Fibroblast of skin of scalp (primary cell): ENCODE measurements at regions not wholly inside any gene's neighbourhood (a gene's known extent, or its start where the extent isn't known, plus 50 kb on each side); places are given as distances from the start of the nearest gene placed in this dataset.
A peak's percentile ranks its signal among the peaks of the same experiment; 100 is the strongest.
"Not testable (repeated sequence)": the region's sequence is repeated elsewhere in the genome, so short reads cannot be mapped to it uniquely, and the experiment has no call there.

Experiments
- DNase-seq: peaks from one replicate; pipeline ENCODE4 v3.0.0-alpha.2; 2013

- no peak for DNase-seq
Measured at GRCh38 chr2:189312211-189312610, 129.1 kb upstream of the WDR75 start.

- no peak for DNase-seq
Measured at GRCh38 chr2:189312643-189313042, 128.6 kb upstream of the WDR75 start.

GRCh38 chr2:189318761-189319160 lies 122.5 kb upstream of the WDR75 start:
- peak; percentile 80 for DNase-seq

GRCh38 chr2:189319424-189319823 lies 121.8 kb upstream of the WDR75 start:
- DNase-seq: not testable (repeated sequence)

GRCh38 chr2:189327879-189328847 lies 113.1 kb upstream of the WDR75 start:
- DNase-seq: peak; percentile 96

- DNase-seq: peak; percentile 81
Measured at GRCh38 chr2:189328848-189329245, 112.4 kb upstream of the WDR75 start.

GRCh38 chr2:189336276-189336975 lies 104.8 kb upstream of the WDR75 start:
- DNase-seq: no peak

GRCh38 chr2:189337656-189338055 lies 103.6 kb upstream of the WDR75 start:
- DNase-seq: peak; percentile 79

GRCh38 chr2:189338115-189338514 lies 103.2 kb upstream of the WDR75 start:
- no peak for DNase-seq

GRCh38 chr2:189341077-189341476 lies 100.2 kb upstream of the WDR75 start:
- no peak for DNase-seq

- DNase-seq: no peak
Measured at GRCh38 chr2:189344043-189344442, 97.2 kb upstream of the WDR75 start.

- peak; percentile 96 for DNase-seq
Measured at GRCh38 chr2:189347540-189347939, 93.7 kb upstream of the WDR75 start.

- no peak for DNase-seq
Measured at GRCh38 chr2:189348369-189348768, 92.9 kb upstream of the WDR75 start.

- peak; percentile 94 for DNase-seq
Measured at GRCh38 chr2:189350540-189351209, 90.6 kb upstream of the WDR75 start.

- DNase-seq: not testable (repeated sequence)
Measured at GRCh38 chr2:189351933-189352332, 89.3 kb upstream of the WDR75 start.

- DNase-seq: peak; percentile 55
Measured at GRCh38 chr2:189357375-189357774, 83.9 kb upstream of the WDR75 start.

- no peak for DNase-seq
Measured at GRCh38 chr2:189360861-189361260, 80.4 kb upstream of the WDR75 start.

GRCh38 chr2:189362283-189362682 lies 79.0 kb upstream of the WDR75 start:
- no peak for DNase-seq

- DNase-seq: peak; percentile 58
Measured at GRCh38 chr2:189363559-189363958, 77.7 kb upstream of the WDR75 start.

GRCh38 chr2:189364607-189365006 lies 76.7 kb upstream of the WDR75 start:
- DNase-seq: no peak

GRCh38 chr2:189366349-189366748 lies 74.9 kb upstream of the WDR75 start:
- no peak for DNase-seq

GRCh38 chr2:189367343-189367742 lies 73.9 kb upstream of the WDR75 start:
- DNase-seq: no peak

- DNase-seq: peak; percentile 80
Measured at GRCh38 chr2:189369566-189369965, 71.7 kb upstream of the WDR75 start.
